ENCODE measurements at regions not wholly inside any gene's neighbourhood (a gene's known extent, or its start where the extent isn't known, plus 50 kb on each side); places are given as distances from the start of the nearest gene placed in this dataset.

- ATAC-seq, result no peak
Measured at GRCh38 chr12:41745593-41745992, 399.1 kb downstream of the GXYLT1 start.

DNA sequence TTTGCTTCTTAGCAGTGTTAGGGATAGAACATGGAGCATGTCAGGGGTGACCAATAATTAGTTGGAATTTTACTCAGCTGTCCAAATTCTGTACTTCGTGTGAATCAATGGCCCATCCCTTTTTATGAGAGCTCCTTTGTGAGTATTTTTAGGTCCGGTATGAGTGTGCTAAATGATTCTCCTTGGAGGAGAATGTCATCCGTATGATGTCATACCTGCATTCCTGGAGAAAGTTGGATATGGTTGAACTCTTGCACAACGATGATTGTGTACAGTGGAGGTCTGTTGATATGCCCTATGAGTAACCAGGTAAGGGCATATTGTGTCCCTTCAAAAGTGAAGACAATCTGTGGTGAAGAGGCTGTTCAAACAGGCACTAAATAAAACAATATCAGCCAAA lies 400.8 kb downstream of the GXYLT1 start:
- no peak for ATAC-seq

DNA sequence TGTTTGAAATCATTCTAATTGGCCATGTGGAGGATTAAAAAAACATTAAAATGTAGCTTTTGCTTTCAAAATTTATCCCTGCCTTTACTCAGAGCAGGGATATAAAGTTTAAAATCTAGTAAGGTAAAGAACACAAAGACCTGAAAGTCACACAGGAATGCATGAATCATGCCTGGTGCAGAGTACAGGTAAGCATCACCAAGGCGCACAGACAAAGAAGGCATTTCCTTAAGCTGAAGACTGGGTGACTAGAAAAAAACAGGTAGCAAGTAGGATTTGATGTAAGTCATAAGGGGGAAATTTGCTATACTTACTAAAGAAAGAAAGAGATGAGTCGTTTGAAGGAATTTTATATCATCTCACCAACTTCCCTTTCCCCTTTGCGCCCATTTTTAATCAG lies 405.6 kb downstream of the GXYLT1 start:
- no peak for ATAC-seq

DNA sequence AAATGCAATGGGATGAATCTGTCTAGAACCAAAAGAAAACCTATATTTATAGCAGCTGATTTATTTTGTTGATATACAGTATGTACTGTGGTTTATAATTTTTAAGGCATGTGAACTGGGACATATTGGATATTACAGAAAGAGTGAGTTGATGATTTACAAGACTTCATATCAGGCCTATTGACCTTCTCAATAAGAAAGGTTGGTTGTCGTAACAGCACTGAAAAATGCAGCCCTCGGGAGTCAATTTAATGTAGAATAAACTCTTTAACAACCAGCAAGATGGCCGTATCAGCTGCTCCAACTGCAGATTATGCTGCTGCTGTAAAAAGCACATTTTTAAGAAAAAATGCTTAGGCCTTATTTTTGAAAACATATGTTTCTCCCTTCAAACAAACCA lies 407.3 kb downstream of the GXYLT1 start:
- ATAC-seq, result no peak

DNA sequence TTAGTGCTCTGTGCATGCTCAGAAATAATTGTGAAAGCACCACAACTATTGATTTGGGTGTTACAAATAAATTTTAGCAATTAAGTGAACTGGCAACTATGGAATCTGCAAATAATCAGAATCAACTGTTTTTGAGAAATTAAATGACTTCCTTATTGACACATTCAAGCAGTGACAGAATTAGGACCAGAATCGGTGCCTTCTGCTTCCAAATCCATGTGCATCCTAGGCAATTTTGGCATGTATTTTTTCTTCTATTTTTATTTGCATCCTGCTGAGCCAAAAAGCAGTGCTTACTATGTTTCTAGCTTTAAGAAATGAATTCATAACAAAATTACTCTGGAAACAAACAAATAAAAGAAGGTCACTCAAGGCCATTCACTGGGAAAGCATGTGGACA lies 408.2 kb downstream of the GXYLT1 start:
- no peak for ATAC-seq

- ATAC-seq, result no peak
Measured at GRCh38 chr12:41731691-41732090, 413.0 kb downstream of the GXYLT1 start.

DNA sequence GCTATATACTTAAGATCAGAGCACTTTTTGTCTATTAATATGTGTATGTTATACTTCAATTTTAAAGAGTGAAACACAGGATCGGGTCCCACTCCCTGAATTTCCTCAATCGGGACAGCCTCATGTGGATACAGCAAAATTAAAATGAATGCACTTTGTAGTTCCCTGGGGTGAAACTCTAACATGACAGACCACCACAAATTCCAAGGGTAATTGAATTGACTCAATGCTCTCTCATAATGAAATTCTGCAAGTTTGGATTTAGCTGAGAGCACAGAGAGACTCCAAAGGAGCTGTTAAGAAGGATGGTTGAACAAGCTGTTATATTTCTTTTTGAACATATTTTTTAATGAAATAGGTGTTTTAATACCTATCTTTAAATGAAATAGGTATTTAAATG lies 413.6 kb downstream of the GXYLT1 start:
- ATAC-seq, result no peak

DNA sequence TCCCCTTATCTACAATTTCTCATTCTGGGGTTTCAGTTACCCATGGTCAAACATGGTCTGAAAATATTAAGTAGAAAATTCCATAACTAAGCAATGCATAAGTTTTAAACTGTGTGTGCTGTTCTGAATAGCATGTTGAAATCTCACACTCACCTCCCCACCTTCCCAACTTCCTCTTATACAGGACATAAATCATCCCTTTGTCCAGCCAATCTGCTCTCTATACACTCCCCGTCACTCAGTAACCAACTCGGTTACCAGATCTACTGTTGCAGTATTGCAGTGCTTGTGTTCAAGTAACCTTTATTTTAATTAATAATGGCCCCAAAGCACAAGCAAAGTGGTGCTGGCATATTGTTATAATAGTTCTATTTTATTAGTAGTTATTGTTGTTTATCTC lies 420.5 kb downstream of the GXYLT1 start:
- ATAC-seq, result no peak

DNA sequence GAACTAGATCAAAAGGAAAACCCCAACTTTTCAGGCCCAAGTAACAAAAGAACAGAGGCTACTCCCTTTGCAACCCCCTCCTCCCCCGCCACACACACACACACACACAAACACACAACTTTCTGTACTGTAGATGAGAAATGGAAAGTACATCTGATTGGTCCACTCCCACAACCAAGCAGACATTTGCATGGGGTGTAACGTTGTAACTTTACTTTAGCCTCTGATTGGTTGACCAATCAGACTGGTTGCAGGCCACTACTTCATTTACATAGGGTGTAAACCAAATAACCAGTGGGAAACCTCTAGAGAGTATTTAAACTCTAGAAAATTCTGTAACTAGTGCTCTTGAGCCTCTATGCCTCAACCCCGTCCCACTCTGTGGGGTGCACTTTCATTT lies 425.5 kb downstream of the GXYLT1 start:
- no peak for ATAC-seq

GRCh38 chr12:41715256-41715655 lies 429.4 kb downstream of the GXYLT1 start:
- no peak for ATAC-seq

DNA sequence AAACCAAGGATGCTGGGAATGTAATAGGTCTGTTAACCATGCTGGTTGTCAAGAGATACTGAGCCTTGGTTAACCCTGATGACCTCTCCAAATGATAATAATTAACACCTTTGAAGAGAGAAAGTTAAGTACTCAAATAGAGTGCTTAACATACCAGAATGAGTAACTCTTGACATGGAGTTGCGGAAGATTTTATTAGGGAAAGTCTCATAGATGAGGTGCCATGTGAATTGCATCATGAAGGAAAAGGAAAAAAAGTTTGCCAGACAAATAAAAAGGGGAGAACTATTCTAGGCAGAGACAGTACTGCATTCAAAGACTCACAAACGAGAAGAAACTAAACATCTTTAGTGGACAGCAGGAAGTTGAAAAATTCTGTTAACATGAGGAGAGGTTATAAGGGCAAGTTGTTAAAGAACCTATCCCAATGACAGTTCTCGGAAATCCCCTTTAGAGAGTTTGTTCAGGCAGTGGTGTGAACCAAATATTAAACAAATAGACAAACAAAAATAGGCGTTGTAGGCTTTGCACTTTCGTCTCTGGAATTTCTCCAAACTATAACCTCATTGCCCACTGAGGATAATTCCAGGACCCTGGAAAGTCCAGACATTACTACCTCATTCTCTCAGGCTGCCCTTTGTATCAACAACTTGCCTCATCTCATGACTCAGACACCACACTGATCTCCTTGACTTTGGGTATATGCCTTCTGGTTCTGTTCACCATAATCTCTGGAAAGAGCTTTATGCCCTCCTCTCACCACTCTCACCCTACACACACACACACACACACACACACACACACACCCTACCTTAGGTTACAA lies 435.0 kb downstream of the GXYLT1 start:
- no peak for ATAC-seq

DNA sequence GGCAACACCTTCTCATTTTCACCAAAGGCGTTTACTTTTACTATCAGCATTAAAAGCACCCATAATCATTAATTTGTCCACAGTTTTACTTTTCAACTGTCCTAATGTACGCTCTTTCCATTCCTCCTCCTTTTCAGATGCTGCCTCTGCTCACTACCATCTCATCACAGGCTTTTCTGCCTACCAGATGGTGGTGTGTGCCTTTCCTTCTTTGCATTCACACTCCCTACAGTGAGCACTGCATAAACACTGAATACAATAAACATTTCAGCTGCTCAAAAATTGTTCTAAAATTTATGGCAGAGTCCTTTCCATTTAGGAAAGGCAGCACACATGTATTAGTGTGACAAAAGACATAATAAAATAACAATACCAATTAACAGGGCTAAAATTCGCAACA lies 435.7 kb downstream of the GXYLT1 start:
- no peak for ATAC-seq

GRCh38 chr12:41706376-41706775 lies 438.3 kb downstream of the GXYLT1 start:
- ATAC-seq, result no peak

- ATAC-seq, result no peak
Measured at GRCh38 chr12:41701943-41702601, 442.6 kb downstream of the GXYLT1 start.

DNA sequence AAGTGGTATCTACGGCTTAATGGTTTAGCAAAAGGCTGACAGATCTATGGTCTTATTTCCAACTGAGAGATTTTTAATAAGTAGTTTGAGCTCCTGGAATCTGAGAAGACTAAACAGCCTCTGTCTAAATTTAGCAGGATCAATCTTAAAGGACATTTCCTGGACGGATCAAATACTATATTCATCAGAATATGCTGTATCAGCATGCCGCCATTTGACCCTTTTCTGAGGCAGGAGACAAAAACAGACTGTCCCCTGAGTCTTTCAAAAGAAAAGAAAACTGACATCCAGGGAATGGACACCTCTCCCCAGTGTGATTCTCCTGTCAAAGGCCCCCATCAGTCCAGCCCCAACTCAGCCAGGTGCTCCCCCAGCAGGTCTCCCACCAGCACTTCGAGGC lies 443.7 kb downstream of the GXYLT1 start:
- no peak for ATAC-seq

DNA sequence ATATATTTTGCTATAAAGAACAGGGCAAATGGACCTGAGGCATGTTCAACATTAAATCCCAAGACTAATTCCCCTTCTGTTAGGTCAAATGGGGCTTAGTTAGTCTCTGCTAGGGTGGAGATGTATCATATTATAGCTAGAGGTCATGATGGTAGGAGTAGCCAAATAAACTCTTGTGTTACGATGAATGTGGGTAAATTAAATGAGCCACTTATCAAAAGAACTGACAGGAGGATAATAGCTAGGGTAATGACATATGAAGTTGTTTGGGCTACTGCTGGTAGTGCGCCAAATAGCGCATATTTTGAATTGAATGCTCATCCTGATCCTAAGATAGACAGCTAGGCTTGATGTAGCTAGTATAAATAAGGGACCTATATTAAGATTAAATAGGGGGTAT lies 445.0 kb downstream of the GXYLT1 start:
- no peak for ATAC-seq

DNA sequence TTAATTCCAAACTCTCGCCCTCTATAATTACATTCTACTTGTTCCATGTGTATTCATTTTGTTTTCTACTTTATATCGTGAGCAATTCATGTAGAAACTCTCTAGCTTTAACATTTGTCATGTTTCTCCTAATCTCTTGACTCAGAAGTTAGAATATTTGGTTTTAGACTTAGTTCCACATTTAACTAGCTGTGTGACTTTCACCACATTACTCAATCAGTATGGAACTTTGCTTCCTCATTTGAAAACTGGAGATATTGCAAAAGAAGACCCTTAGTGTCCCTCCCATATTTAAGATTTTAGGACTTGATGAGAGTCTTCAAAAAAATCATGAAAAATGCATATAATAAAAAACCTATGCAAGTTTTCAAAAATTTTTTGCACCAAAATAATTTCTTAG lies 447.5 kb downstream of the GXYLT1 start:
- ATAC-seq, result no peak

GRCh38 chr12:41684997-41685396 lies 459.7 kb downstream of the GXYLT1 start:
- no peak for ATAC-seq

- ATAC-seq, result no peak
Measured at GRCh38 chr12:41683513-41684240, 461.0 kb downstream of the GXYLT1 start.

GRCh38 chr12:41683023-41683422 lies 461.7 kb downstream of the GXYLT1 start:
- no peak for ATAC-seq

DNA sequence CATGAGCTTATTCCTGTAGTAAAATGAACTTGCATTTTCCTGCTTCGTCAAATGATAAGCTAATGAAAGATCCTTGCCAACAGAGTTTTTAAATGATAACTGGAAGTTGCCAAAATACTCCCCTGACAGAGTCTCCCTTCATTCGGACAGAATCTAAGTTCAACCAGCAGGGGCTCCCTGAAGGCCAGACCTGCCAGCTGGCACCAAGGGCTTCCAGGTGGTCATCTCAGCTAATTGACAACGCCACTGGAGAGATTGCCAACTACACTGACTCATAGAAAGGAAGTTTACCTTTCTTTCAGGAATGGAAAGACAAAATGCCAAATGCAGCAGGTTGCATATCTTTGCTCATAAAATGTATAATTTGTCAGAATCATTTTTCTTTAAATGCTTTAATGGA lies 462.8 kb downstream of the GXYLT1 start:
- ATAC-seq, result no peak

- ATAC-seq, result no peak
Measured at GRCh38 chr12:41680155-41680554, 464.5 kb downstream of the GXYLT1 start.

DNA sequence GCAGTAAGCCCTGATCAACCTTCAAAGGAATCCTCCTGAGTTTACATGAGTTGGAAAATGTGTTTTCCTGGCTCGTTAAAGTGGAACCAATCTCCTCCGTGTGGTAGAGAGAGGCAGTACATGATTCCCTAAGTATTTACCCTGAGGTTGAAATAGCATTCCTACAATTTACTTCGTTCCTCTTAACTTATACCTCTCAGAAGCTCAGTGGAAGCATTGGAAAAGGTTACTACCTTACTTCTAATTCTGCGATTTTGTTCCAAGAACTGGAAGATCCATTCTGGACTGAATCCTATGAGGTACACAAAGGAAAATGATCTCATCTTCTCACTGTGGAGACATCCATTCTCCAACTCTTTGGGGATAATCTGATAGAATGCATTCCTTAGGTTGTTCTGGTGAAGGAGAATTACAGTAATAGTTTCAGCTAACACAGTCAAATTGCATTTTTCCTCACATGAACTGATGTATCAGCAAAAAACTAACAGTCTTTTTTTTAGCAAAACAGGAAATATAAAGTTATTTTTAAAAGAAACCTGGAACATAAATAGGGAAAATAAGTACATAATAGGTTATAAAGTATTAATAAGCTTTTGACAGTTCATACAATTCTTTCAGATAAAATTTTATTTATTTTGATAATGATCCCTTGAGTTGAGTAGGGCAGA lies 475.6 kb downstream of the PDZRN4 start:
- no peak for ATAC-seq

Measured in esophagus mucosa (tissue), 1 donor.